ENCODE measurements at regions not wholly inside any gene's neighbourhood (a gene's known extent, or its start where the extent isn't known, plus 50 kb on each side); places are given as distances from the start of the nearest gene placed in this dataset.

DNA sequence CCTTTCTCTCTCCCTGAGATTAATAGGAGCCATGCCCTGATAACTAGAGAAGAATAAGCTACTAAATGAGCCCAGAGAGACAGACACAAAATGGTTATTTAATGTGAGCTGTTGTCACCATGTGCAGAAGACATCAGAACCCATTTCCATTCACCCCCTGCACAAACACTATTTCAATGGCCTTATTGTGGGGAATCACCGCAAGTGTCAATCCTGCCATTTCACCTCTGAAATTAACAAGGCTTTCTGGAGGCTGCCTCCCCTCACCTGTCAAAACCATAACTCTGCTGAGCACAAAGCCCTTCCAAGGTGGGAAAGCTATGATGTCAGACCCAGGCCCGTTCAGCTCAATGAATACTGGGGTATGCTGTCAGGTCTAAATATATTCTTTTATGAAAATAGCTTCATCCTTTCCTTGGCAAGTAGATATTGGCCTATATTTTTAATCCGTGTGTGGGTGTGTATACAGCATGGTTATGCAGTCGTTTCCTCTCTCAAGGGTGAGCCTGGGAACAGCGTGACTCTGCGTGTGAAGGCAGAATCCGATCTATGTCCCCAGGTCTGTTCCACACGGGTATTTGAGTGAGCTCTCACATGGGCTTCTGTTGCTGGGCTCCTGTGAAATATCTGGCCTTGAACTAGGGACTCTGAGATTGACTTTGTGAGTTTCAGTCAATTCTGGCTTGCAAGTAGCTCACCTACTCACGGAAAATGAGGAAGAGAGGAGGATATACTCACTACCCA lies 266.3 kb downstream of the FBXW7 start:
- Histone ChIP-seq H3K4me1 (ENCODE audit: control insufficient read depth, insufficient read depth, low read length, unreplicated experiment) (no peaks in the 10 kb centered on the region), H3K27ac (ENCODE audit: low read depth, low read length) (no peak overlapping the region), H2AFZ (ENCODE audit: low read length, unreplicated experiment) (no peak overlapping the region), H3K4me3 (ENCODE audit: low read depth, low read length) (no peak overlapping the region), H3K27me3 (ENCODE audit: insufficient read depth, low read length) (no peaks in the 10 kb centered on the region; the same call in 1 of the 2 replicates), H3K36me3 (ENCODE audit: insufficient read depth, low read length) (no peaks in the 10 kb centered on the region), H3K79me2 (ENCODE audit: control insufficient read depth, insufficient read depth, low read length, unreplicated experiment) (no peaks in the 10 kb centered on the region)

DNA sequence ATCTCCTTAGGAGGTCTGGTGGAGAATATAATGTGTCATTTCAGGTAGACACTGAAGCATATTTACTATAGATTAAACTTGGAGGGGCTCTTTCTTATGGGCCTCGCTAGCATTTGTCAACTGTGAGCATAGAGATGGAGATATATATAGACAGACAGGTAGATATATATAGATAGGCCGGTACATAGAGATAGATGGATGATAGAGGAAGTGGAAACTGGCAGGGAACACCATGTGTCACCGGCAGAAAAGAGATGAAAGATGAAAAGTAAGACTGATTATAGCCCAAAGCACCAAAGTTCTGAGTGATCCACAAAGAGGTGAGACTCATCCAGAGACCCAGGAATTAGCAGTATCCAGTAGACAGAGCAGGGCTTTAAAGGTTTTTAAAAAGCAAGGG lies 268.1 kb downstream of the FBXW7 start:
- Histone ChIP-seq H2AFZ (ENCODE audit: low read length, unreplicated experiment) (no peak overlapping the region), H3K4me1 (ENCODE audit: control insufficient read depth, insufficient read depth, low read length, unreplicated experiment) (no peaks in the 10 kb centered on the region), H3K27me3 (ENCODE audit: insufficient read depth, low read length) (no peaks in the 10 kb centered on the region; the same call in 1 of the 2 replicates), H3K36me3 (ENCODE audit: insufficient read depth, low read length) (no peaks in the 10 kb centered on the region), H3K4me3 (ENCODE audit: low read depth, low read length) (no peak overlapping the region), H3K27ac (ENCODE audit: low read depth, low read length) (no peak overlapping the region), H3K79me2 (ENCODE audit: control insufficient read depth, insufficient read depth, low read length, unreplicated experiment) (no peaks in the 10 kb centered on the region)

DNA sequence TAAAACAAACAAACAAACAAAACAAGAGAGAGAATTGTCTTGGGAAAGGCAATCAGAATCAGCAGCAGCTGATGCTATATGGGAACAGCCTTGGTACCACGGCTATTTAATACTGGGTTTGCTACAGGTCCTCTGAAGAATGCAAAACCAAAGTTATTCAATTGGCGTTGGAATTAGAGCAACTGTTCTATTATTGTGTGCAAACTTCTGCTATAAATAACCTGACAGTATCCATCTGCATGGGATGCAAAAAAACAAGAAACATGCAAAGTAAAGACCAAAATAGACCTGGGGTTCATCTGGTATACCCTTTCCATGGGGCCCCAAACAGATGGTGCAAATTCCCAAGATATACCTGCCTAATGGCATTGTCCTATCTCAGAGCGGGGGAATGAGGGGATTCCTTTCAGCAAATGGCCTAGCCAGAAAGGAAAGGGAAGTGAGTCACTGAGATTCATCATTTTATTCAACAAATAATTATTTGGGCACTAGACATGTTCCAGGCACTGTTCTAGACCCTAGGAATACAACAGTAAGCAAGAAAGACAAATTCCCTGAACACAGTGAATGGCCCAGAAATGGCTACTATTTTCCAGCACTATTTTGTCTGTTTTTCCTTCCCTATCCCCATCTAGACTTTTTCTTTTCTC lies 268.9 kb downstream of the FBXW7 start:
- Histone ChIP-seq H3K36me3 (ENCODE audit: insufficient read depth, low read length) (no peaks in the 10 kb centered on the region), H3K27ac (ENCODE audit: low read depth, low read length) (no peak overlapping the region)

DNA sequence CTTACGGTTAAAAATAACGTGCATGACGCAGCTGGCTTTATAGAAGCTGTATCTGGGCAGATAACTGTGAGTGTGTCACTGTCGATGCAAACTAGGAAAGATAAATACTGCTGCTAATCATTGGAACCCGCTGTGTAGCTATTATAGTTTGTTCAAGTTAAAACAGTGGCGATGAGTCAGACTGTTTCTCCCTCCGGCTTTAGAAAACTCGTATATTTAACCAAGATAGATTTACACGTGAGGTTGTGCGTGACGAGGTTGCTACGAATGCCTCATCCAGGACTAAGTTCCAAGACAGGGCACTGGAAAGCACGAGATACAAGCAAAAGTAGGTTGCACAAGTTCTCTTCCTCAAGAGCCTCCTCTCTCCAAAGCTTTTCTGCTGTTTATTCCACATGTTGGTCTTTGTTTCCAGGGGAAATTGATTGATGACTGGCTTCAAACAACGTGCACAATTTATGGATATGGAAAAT lies 270.7 kb downstream of the FBXW7 start:
- Histone ChIP-seq H3K27ac (ENCODE audit: low read depth, low read length) (no peak overlapping the region), H3K36me3 (ENCODE audit: insufficient read depth, low read length) (no peaks in the 10 kb centered on the region), H3K4me1 (ENCODE audit: control insufficient read depth, insufficient read depth, low read length, unreplicated experiment) (no peaks in the 10 kb centered on the region), H2AFZ (ENCODE audit: low read length, unreplicated experiment) (no peak overlapping the region), H3K79me2 (ENCODE audit: control insufficient read depth, insufficient read depth, low read length, unreplicated experiment) (no peaks in the 10 kb centered on the region), H3K27me3 (ENCODE audit: insufficient read depth, low read length) (no peaks in the 10 kb centered on the region; the same call in 1 of the 2 replicates), H3K4me3 (ENCODE audit: low read depth, low read length) (no peak overlapping the region)

More for the DNA sequence above, 268.9 kb downstream of the FBXW7 start:
- Histone ChIP-seq H2AFZ (ENCODE audit: low read length, unreplicated experiment) (no peak overlapping the region), H3K4me3 (ENCODE audit: low read depth, low read length) (no peak overlapping the region), H3K79me2 (ENCODE audit: control insufficient read depth, insufficient read depth, low read length, unreplicated experiment) (no peaks in the 10 kb centered on the region), H3K27me3 (ENCODE audit: insufficient read depth, low read length) (no peaks in the 10 kb centered on the region; the same call in 1 of the 2 replicates), H3K4me1 (ENCODE audit: control insufficient read depth, insufficient read depth, low read length, unreplicated experiment) (no peaks in the 10 kb centered on the region)

DNA sequence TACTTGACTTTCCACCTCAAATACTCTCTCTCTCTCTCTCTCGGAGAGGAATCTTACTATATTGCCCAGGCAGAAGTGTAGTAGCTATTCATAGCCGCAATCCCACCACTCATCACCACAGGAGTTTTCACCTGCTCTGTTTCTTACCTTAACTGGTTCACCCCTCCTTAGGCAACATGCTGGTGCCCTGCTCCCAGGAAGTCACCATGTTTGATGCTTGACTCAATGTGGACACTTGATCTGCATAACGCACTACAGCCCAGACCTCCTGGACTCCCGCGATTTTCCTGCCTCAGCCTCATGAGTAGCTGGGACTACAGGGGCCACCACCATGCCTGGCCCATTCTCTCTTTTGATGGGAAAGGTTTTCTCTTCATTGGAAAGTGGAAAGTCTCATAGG lies 271.8 kb downstream of the FBXW7 start:
- Histone ChIP-seq H3K79me2 (ENCODE audit: control insufficient read depth, insufficient read depth, low read length, unreplicated experiment) (no peaks in the 10 kb centered on the region), H3K27ac (ENCODE audit: low read depth, low read length) (no peak overlapping the region), H3K27me3 (ENCODE audit: insufficient read depth, low read length) (no peaks in the 10 kb centered on the region; the same call in 1 of the 2 replicates)

DNA sequence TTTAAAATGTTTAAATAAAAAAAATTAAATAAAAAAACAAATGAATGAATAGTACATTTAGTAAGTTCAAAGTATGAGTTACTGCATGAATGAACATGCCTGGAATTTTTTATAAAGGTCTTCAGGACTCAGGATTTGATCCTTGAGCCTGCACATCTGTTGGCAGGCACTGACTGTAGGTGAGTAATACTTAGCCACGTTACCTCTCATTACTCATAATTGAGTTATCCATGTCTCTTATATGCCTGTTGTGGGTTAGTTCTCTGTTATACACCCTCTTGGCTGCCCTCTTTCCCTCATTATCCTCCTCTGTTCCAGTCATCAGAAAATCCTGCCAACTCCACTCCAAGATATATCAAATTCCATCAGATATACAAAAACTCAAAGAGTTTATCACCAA lies 276.0 kb downstream of the FBXW7 start:
- no peak overlapping the region for H3K27ac ChIP-seq (ENCODE audit: low read depth, low read length)
- H3K36me3 ChIP-seq (ENCODE audit: insufficient read depth, low read length): no peaks in the 10 kb centered on the region
- H3K27me3 ChIP-seq (ENCODE audit: insufficient read depth, low read length): no peaks in the 10 kb centered on the region
- no peaks in the 10 kb centered on the region for H3K4me1 ChIP-seq (ENCODE audit: control insufficient read depth, insufficient read depth, low read length, unreplicated experiment)
- H3K79me2 ChIP-seq (ENCODE audit: control insufficient read depth, insufficient read depth, low read length, unreplicated experiment): no peaks in the 10 kb centered on the region
- no peak overlapping the region for H3K4me3 ChIP-seq (ENCODE audit: low read depth, low read length)
- no peak overlapping the region for H2AFZ ChIP-seq (ENCODE audit: low read length, unreplicated experiment)

More for the DNA sequence above, 271.8 kb downstream of the FBXW7 start:
- Histone ChIP-seq H2AFZ (ENCODE audit: low read length, unreplicated experiment) (no peak overlapping the region), H3K36me3 (ENCODE audit: insufficient read depth, low read length) (no peaks in the 10 kb centered on the region), H3K4me3 (ENCODE audit: low read depth, low read length) (no peak overlapping the region), H3K4me1 (ENCODE audit: control insufficient read depth, insufficient read depth, low read length, unreplicated experiment) (no peaks in the 10 kb centered on the region)

DNA sequence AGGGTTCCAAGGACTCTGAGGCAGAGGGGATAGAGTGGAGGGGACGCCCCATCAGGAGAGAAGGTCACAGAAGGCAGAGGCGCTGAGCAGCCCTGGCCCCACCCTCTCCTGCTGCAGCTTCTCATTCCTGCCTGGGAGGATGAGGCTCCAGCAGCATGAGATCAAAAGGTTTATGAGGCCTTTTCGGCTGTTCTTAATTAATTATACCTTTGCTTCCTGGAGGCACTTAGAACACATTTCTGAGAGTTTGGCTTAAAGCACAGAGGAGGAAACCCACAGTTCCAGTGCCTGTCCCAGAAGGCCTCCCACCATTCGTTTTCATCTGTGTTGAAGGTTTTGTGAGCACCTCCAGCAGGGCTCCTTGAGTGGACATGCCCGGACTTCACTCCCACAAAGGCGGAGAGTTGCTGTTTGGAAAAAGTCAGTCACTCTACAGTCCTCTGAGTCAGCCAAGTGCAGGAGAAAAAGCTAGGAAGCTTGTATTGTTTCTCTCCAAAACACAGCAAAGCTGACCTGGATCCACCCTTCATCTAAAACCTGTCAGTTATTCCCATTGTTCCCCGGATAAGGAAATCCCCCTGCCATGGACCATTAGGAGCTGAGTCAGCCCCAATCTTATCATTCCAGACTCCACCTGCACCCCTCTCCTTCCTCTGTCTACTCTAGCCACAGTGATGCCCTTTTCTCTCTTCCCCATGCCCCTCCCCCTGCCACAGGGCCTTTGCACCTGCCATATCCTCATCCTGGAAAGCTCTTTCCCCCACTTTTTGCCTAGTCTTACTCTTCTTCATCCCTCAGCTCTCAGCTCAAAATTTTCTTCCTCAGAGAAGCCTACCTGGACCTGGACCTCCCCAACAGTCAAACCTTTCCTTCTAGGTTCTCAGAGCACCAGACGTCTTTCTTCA lies 276.8 kb downstream of the FBXW7 start:
- Histone ChIP-seq H3K4me3 (ENCODE audit: low read depth, low read length) (no peak overlapping the region), H3K4me1 (ENCODE audit: control insufficient read depth, insufficient read depth, low read length, unreplicated experiment) (no peaks in the 10 kb centered on the region), H3K27ac (ENCODE audit: low read depth, low read length) (no peak overlapping the region), H3K79me2 (ENCODE audit: control insufficient read depth, insufficient read depth, low read length, unreplicated experiment) (no peaks in the 10 kb centered on the region), H2AFZ (ENCODE audit: low read length, unreplicated experiment) (no peak overlapping the region), H3K36me3 (ENCODE audit: insufficient read depth, low read length) (no peaks in the 10 kb centered on the region), H3K27me3 (ENCODE audit: insufficient read depth, low read length) (no peaks in the 10 kb centered on the region)

DNA sequence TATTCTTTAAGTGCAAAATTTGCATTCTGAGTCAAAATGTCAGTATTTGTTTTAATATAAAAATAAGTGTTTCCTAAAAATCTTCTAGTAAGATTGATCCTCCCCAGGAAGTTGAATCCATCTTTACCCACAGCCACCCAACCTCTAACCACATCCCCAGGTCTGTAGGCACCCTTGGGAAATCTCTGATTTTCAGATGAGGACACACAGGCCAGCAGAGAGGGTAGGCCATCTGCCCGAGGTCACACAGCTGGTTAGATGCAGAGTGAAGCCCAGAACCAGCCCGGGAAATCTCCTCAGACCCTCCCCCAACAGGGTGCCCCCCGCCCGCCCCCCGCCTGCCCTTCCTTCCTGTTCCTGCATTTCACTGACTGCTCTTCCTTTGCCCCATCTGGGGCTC lies 277.5 kb downstream of the FBXW7 start:
- H3K4me1 ChIP-seq (ENCODE audit: control insufficient read depth, insufficient read depth, low read length, unreplicated experiment): no peaks in the 10 kb centered on the region

DNA sequence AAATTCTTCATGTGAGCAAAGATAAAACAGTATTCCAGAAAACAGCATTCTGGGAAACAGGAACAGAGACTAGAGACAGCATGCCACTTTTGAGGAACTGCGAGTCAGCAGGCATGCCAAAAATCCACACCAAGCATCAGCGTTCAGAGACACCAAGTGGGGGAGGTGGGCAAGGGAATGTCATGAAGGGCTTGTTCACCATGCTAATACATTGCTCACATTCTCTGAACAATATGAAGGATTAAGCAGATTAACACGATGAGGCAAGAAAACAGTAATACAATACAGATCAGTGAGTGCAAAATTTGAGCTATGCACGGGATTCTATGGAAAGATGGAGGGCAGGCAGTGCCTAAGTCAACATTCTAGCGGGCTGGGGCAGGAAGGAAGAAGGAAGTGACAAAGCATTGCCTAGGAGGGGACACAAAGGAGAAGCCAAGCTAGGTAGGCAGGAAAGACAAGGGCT lies 278.3 kb downstream of the FBXW7 start:
- Histone ChIP-seq H2AFZ (ENCODE audit: low read length, unreplicated experiment) (no peak overlapping the region), H3K27me3 (ENCODE audit: insufficient read depth, low read length) (no peaks in the 10 kb centered on the region), H3K4me1 (ENCODE audit: control insufficient read depth, insufficient read depth, low read length, unreplicated experiment) (no peaks in the 10 kb centered on the region), H3K27ac (ENCODE audit: low read depth, low read length) (no peak overlapping the region), H3K79me2 (ENCODE audit: control insufficient read depth, insufficient read depth, low read length, unreplicated experiment) (no peaks in the 10 kb centered on the region), H3K36me3 (ENCODE audit: insufficient read depth, low read length) (no peaks in the 10 kb centered on the region), H3K4me3 (ENCODE audit: low read depth, low read length) (no peak overlapping the region)

More for the DNA sequence above, 277.5 kb downstream of the FBXW7 start:
- Histone ChIP-seq H3K4me3 (ENCODE audit: low read depth, low read length) (no peak overlapping the region), H3K27ac (ENCODE audit: low read depth, low read length) (no peak overlapping the region), H3K79me2 (ENCODE audit: control insufficient read depth, insufficient read depth, low read length, unreplicated experiment) (no peaks in the 10 kb centered on the region), H2AFZ (ENCODE audit: low read length, unreplicated experiment) (no peak overlapping the region), H3K36me3 (ENCODE audit: insufficient read depth, low read length) (no peaks in the 10 kb centered on the region), H3K27me3 (ENCODE audit: insufficient read depth, low read length) (no peaks in the 10 kb centered on the region)

DNA sequence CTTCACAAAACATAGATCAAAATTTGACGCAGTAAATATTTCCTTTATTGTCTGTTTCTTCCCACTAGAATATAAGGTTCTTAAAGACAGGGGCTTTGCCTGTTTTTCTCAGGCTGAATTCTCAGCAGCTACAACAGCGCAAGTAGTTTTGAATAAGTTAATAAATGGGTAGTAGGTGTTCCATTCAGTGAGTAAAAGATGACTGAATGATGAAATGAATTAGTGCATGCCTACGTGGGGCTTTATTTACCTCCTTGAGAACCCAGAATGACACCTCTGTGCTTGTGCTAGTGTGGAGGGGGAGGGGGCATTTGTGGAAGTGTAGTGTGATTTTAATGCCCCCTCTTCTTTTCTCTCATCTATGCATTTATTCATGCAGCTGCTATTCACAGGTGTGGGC lies 278.9 kb downstream of the FBXW7 start:
- H3K4me3 ChIP-seq (ENCODE audit: low read depth, low read length): no peak overlapping the region
- H3K79me2 ChIP-seq (ENCODE audit: control insufficient read depth, insufficient read depth, low read length, unreplicated experiment): no peaks in the 10 kb centered on the region
- no peaks in the 10 kb centered on the region for H3K27me3 ChIP-seq (ENCODE audit: insufficient read depth, low read length)
- H2AFZ ChIP-seq (ENCODE audit: low read length, unreplicated experiment): no peak overlapping the region
- no peaks in the 10 kb centered on the region for H3K4me1 ChIP-seq (ENCODE audit: control insufficient read depth, insufficient read depth, low read length, unreplicated experiment)
- H3K36me3 ChIP-seq (ENCODE audit: insufficient read depth, low read length): no peaks in the 10 kb centered on the region
- H3K27ac ChIP-seq (ENCODE audit: low read depth, low read length): no peak overlapping the region
